Spleen (tissue), 11 donors: ENCODE measurements at regions not wholly inside any gene's neighbourhood (a gene's known extent, or its start where the extent isn't known, plus 50 kb on each side); places are given as distances from the start of the nearest gene placed in this dataset.
"Not testable (repeated sequence)": the region's sequence is repeated elsewhere in the genome, so short reads cannot be mapped to it uniquely, and the experiment has no call there.

Experiments
- DNase-seq: peaks from one replicate; pipeline ENCODE4 v3.0.0-alpha.2; 2020
- H3K27ac ChIP-seq, 8 donors: fragments of 200-600 bp; sonication (generic) in 7 of 8; 1 replicate in 4 of 8; 2 replicates in 4 of 8; pipeline versions ENCODE4 v1.5.0 to v1.8.0; 2016 to 2021; ENCODE audit warnings: inconsistent platforms in 4 of 8, mild to moderate bottlenecking in 4 of 8, moderate library complexity in 1 of 8
- H3K27me3 ChIP-seq, 7 donors: fragments of 200-600 bp; sonication (generic) in 6 of 7; replicated peaks in 1 of 7; 1 replicate in 4 of 7; 2 replicates in 3 of 7; pipeline versions ENCODE4 v1.5.0 to v1.8.0; 2016 to 2021; ENCODE audit warnings: inconsistent platforms in 3 of 7, mild to moderate bottlenecking in 1 of 7
- H3K36me3 ChIP-seq, 6 donors: fragments of 200-600 bp; sonication (generic) in 5 of 6; 1 replicate in 4 of 6; 2 replicates in 2 of 6; pipeline versions ENCODE4 v1.5.0 to v1.8.0; 2016 to 2021; ENCODE audit warnings: inconsistent platforms in 2 of 6
- H3K4me1 ChIP-seq, 6 donors: fragments of 200-600 bp; sonication (generic) in 5 of 6; 1 replicate in 3 of 6; 2 replicates in 3 of 6; pipeline versions ENCODE4 v1.5.0 to v1.8.0; 2016 to 2021; ENCODE audit warnings: inconsistent platforms in 3 of 6
- H3K4me3 ChIP-seq, 8 donors: fragments of 200-600 bp; sonication (generic) in 7 of 8; 1 replicate in 4 of 8; 2 replicates in 4 of 8; pipeline versions ENCODE4 v1.5.0 to v1.8.0; 2016 to 2021; ENCODE audit warnings: inconsistent platforms in 4 of 8, mild to moderate bottlenecking in 4 of 8, moderate library complexity in 2 of 8
- H3K9me3 ChIP-seq, 8 donors: fragments of 200-600 bp; sonication (generic) in 7 of 8; 1 replicate in 4 of 8; 2 replicates in 4 of 8; pipeline versions ENCODE4 v1.5.0 to v1.8.0; 2016 to 2021; ENCODE audit warnings: inconsistent platforms in 4 of 8
- CTCF ChIP-seq, 11 experiments: fragments of 200-600 bp in 7 of 11; fragments of 450-650 bp in 4 of 11; sonication (generic) in 4 of 11; IDR thresholded peaks in 8 of 11; conservative IDR thresholded peaks in 3 of 11; 1 replicate in 7 of 11; 2 replicates in 4 of 11; pipeline versions ENCODE4 v1.4.0 to v1.8.0; 2016 to 2021; ENCODE audit warnings: antibody characterized with exemption in 11 of 11, inconsistent platforms in 4 of 11, mild to moderate bottlenecking in 1 of 11
- POLR2A ChIP-seq, 3 donors: fragments of 450-650 bp; IDR thresholded peaks; one replicate each; pipeline ENCODE4 v1.5.1; 2017; ENCODE audit warnings: antibody characterized with exemption in 3 of 3, mild to moderate bottlenecking in 1 of 3
- POLR2AphosphoS5 ChIP-seq, 3 donors: sonication (generic); formaldehyde crosslinking; IDR thresholded peaks; one replicate each; pipeline ENCODE4 v1.5.1; 2017; ENCODE audit warnings: antibody characterized with exemption in 3 of 3
- WGBS, 5 donors: extraction: QIAGEN DNeasy Blood & Tissue Kit in 3 of 5; methylation state at CpG; one replicate each; pipeline versions ENCODE4 v1.1.5 to v1.1.7; 2013 to 2018; 5-methylcytosine and 5-hydroxymethylcytosine counted together
- intact Hi-C: fragments of 100-400 bp; cut with DNase I; formaldehyde crosslinking; loops from one replicate; pipeline ENCODE4 v1.15.0; 2023; ENCODE audit warnings: low total_unique reads
- donor health status: healthy with polysubstance abuse.
- donor health status: DM: no; HTN: no; CAD: no; lungs with moderate emphysema.
- donor health status: DM: no; HTN: no; CAD: no.
- donor health status: Bipolar disorder and iron deficiency.
- donor health status: healthy.
- donor health status: DM: no; HTN: no; CAD: no.
- donor health status: DM: yes; HTN: yes; CAD: no.

GRCh38 chr10:118422241-118422640 lies 80.1 kb upstream of the FAM204A start:
- Histone ChIP-seq H3K27ac (no peak overlapping the region), H3K36me3 (no peaks in the 10 kb centered on the region), H3K27me3 (peaks cover 0 to 24% (median 0%) of the 10 kb centered on the region in 7 donors), H3K4me1 (no peaks in the 10 kb centered on the region), H3K4me3 (no peak overlapping the region), H3K9me3 (no peaks in the 10 kb centered on the region)
- no peak for TF ChIP-seq CTCF (IDR thresholded peaks at IDR 0.05 in 8 of 11, conservative IDR thresholded peaks at IDR 0.05 in 3 of 11)
- no peak for TF ChIP-seq POLR2A (IDR thresholded peaks at IDR 0.05)
- TF ChIP-seq POLR2AphosphoS5 (IDR thresholded peaks at IDR 0.05) = no peak
- intact Hi-C loops = loop anchor here (5.0 kb wide), 1 partner anchor 925 kb away; no protein-coding TSS in a partner anchor
- no peak for DNase-seq
- 84 to 88% (median 86%) methylated on average over 7 of the region's 7 CpGs for WGBS, 5 donors

GRCh38 chr10:118420049-118420448 lies 77.9 kb upstream of the FAM204A start:
- H3K4me1 ChIP-seq, H3K9me3 ChIP-seq, H3K4me3 ChIP-seq, H3K27ac ChIP-seq, DNase-seq, H3K36me3 ChIP-seq: not testable (repeated sequence)
- WGBS, 5 donors = 87 to 97% (median 91%) methylated on average over 2 of the region's 2 CpGs
- intact Hi-C loops = loop anchor here (5.0 kb wide), 1 partner anchor 923 kb away; no protein-coding TSS in a partner anchor
- H3K27me3 ChIP-seq = peaks cover 0 to 31% (median 0%) of the 10 kb centered on the region in 7 donors

GRCh38 chr10:118412932-118413331 lies 70.8 kb upstream of the FAM204A start:
- H3K9me3 ChIP-seq = no peaks in the 10 kb centered on the region
- TF ChIP-seq POLR2A (IDR thresholded peaks at IDR 0.05) (no peak), POLR2AphosphoS5 (IDR thresholded peaks at IDR 0.05) (no peak), CTCF (IDR thresholded peaks at IDR 0.05 in 8 of 11, conservative IDR thresholded peaks at IDR 0.05 in 3 of 11) (no peak)
- DNase-seq = no peak
- H3K27ac ChIP-seq = no peak overlapping the region
- 64 to 75% (median 71%) methylated on average over 8 of the region's 8 CpGs for WGBS, 5 donors
- intact Hi-C loops = no loop called here
- H3K27me3 ChIP-seq = peaks cover 0 to 26% (median 4%) of the 10 kb centered on the region in 7 donors
- H3K4me3 ChIP-seq = no peak overlapping the region
- no peaks in the 10 kb centered on the region for H3K36me3 ChIP-seq
- H3K4me1 ChIP-seq = no peaks in the 10 kb centered on the region

GRCh38 chr10:118412132-118412760 lies 70.1 kb upstream of the FAM204A start:
- peaks cover 0 to 26% (median 4%) of the 10 kb centered on the region in 7 donors for H3K27me3 ChIP-seq
- no peaks in the 10 kb centered on the region for H3K36me3 ChIP-seq
- no peaks in the 10 kb centered on the region for H3K9me3 ChIP-seq
- no peak overlapping the region for H3K27ac ChIP-seq
- intact Hi-C loops = no loop called here
- no peak for TF ChIP-seq POLR2A (IDR thresholded peaks at IDR 0.05)
- no peak for TF ChIP-seq POLR2AphosphoS5 (IDR thresholded peaks at IDR 0.05)
- TF ChIP-seq CTCF (IDR thresholded peaks at IDR 0.05 in 8 of 11, conservative IDR thresholded peaks at IDR 0.05 in 3 of 11) = no peak
- no peak overlapping the region for H3K4me3 ChIP-seq
- no peak for DNase-seq
- WGBS, 5 donors = 81 to 89% (median 87%) methylated on average over 8 of the region's 8 CpGs
- no peaks in the 10 kb centered on the region for H3K4me1 ChIP-seq
